ENCODE measurements at regions not wholly inside any gene's neighbourhood (a gene's known extent, or its start where the extent isn't known, plus 50 kb on each side); places are given as distances from the start of the nearest gene placed in this dataset.

GRCh38 chr7:106418094-106418493 lies 133.3 kb upstream of the NAMPT start:
- Mint-ChIP-seq H3K4me3 (no peak overlapping the region), H3K27ac (no peak overlapping the region), H3K27me3 (ENCODE audit: low read depth) (no peaks in the 10 kb centered on the region), H3K36me3 (ENCODE audit: low read depth) (no peaks in the 10 kb centered on the region), H3K4me1 (ENCODE audit: low read depth) (no peaks in the 10 kb centered on the region), H3K9me3 (ENCODE audit: insufficient read depth) (peaks cover 12% of the 10 kb centered on the region)
- DNase-seq (no peak), ATAC-seq (no peak)
- CTCF ChIA-PET: no interaction called here
- POLR2A ChIA-PET: interaction anchor here (0.5 kb wide), 1 partner anchor 29 kb away, joined by 3 read pairs; no protein-coding TSS in a partner anchor

- no peak for DNase-seq
- POLR2A ChIA-PET: interaction anchor here (0.5 kb wide), 1 partner anchor 29 kb away, joined by 3 read pairs; no protein-coding TSS in a partner anchor
- H3K4me1 Mint-ChIP-seq (ENCODE audit: low read depth): no peaks in the 10 kb centered on the region
- H3K27ac Mint-ChIP-seq: no peak overlapping the region
- H3K9me3 Mint-ChIP-seq (ENCODE audit: insufficient read depth): peaks cover 12% of the 10 kb centered on the region
- no peaks in the 10 kb centered on the region for H3K27me3 Mint-ChIP-seq (ENCODE audit: low read depth)
- H3K36me3 Mint-ChIP-seq (ENCODE audit: low read depth): no peaks in the 10 kb centered on the region
- H3K4me3 Mint-ChIP-seq: no peak overlapping the region
- no peak for ATAC-seq
- CTCF ChIA-PET: interaction anchor here (1.4 kb wide), 1 partner anchor 23 kb away, joined by 3 read pairs; no protein-coding TSS in a partner anchor
Observed at GRCh38 chr7:106417273-106417902, 132.6 kb upstream of the NAMPT start.

- CTCF ChIA-PET: interaction anchor here (1.4 kb wide), 1 partner anchor 24 kb away, joined by 3 read pairs; no protein-coding TSS in a partner anchor
- Mint-ChIP-seq H3K9me3 (ENCODE audit: insufficient read depth) (peaks cover 12% of the 10 kb centered on the region), H3K4me1 (ENCODE audit: low read depth) (no peaks in the 10 kb centered on the region), H3K36me3 (ENCODE audit: low read depth) (no peaks in the 10 kb centered on the region), H3K4me3 (no peak overlapping the region), H3K27me3 (ENCODE audit: low read depth) (peaks cover 5% of the 10 kb centered on the region), H3K27ac (no peak overlapping the region)
- POLR2A ChIA-PET: no interaction called here
- DNase-seq (no peak), ATAC-seq (no peak)
Observed at GRCh38 chr7:106416430-106416829, 131.6 kb upstream of the NAMPT start.

GRCh38 chr7:106415433-106415832 lies 130.7 kb upstream of the NAMPT start:
- Mint-ChIP-seq H3K27ac (no peak overlapping the region), H3K9me3 (ENCODE audit: insufficient read depth) (peaks cover 12% of the 10 kb centered on the region), H3K4me1 (ENCODE audit: low read depth) (no peaks in the 10 kb centered on the region), H3K4me3 (no peak overlapping the region), H3K36me3 (ENCODE audit: low read depth) (no peaks in the 10 kb centered on the region), H3K27me3 (ENCODE audit: low read depth) (peaks cover 8% of the 10 kb centered on the region)
- ChIA-PET CTCF (no interaction called here), POLR2A (no interaction called here)
- ATAC-seq (no peak), DNase-seq (no peak)

GRCh38 chr7:106413446-106413845 lies 128.7 kb upstream of the NAMPT start:
- ChIA-PET CTCF (interaction anchor here (1.0 kb wide), 2 partner anchors 24 to 246 kb away, joined by 3 to 4 read pairs; no protein-coding TSS in a partner anchor), POLR2A (no interaction called here)
- H3K27ac Mint-ChIP-seq: no peak overlapping the region
- DNase-seq (no peak), ATAC-seq (no peak)
- H3K36me3 Mint-ChIP-seq (ENCODE audit: low read depth): no peaks in the 10 kb centered on the region
- H3K9me3 Mint-ChIP-seq (ENCODE audit: insufficient read depth): peaks cover 12% of the 10 kb centered on the region
- no peaks in the 10 kb centered on the region for H3K4me1 Mint-ChIP-seq (ENCODE audit: low read depth)
- H3K4me3 Mint-ChIP-seq: no peak overlapping the region
- H3K27me3 Mint-ChIP-seq (ENCODE audit: low read depth): peaks cover 8% of the 10 kb centered on the region

- Mint-ChIP-seq H3K27ac (no peak overlapping the region), H3K4me1 (ENCODE audit: low read depth) (peaks cover 8% of the 10 kb centered on the region), H3K36me3 (ENCODE audit: low read depth) (no peaks in the 10 kb centered on the region), H3K4me3 (no peak overlapping the region), H3K27me3 (ENCODE audit: low read depth) (peaks cover 2% of the 10 kb centered on the region), H3K9me3 (ENCODE audit: insufficient read depth) (peaks cover 7% of the 10 kb centered on the region)
- CTCF ChIA-PET: no interaction called here
- POLR2A ChIA-PET: no interaction called here
- ATAC-seq (no peak), DNase-seq (no peak)
Observed at GRCh38 chr7:106405697-106406141, 120.9 kb upstream of the NAMPT start.

- no peak for DNase-seq
- H3K27ac Mint-ChIP-seq: no peak overlapping the region
- H3K36me3 Mint-ChIP-seq (ENCODE audit: low read depth): no peaks in the 10 kb centered on the region
- H3K4me1 Mint-ChIP-seq (ENCODE audit: low read depth): peaks cover 8% of the 10 kb centered on the region
- no peak for ATAC-seq
- H3K27me3 Mint-ChIP-seq (ENCODE audit: low read depth): peaks cover 14% of the 10 kb centered on the region
- H3K9me3 Mint-ChIP-seq (ENCODE audit: insufficient read depth): peaks cover 7% of the 10 kb centered on the region
- CTCF ChIA-PET: interaction anchor here (1.2 to 1.3 kb wide), 2 partner anchors 9 to 60 kb away, joined by 3 to 4 read pairs; no protein-coding TSS in a partner anchor
- H3K4me3 Mint-ChIP-seq: no peak overlapping the region
- POLR2A ChIA-PET: interaction anchor here (0.8 kb wide), 1 partner anchor 118 kb away, joined by 3 read pairs; the partner anchor contains the start of gene NAMPT
Observed at GRCh38 chr7:106402898-106403297, 118.1 kb upstream of the NAMPT start.

GRCh38 chr7:106400923-106401322 lies 116.1 kb upstream of the NAMPT start:
- no peak for ATAC-seq
- H3K36me3 Mint-ChIP-seq (ENCODE audit: low read depth): no peaks in the 10 kb centered on the region
- DNase-seq: no peak
- H3K27me3 Mint-ChIP-seq (ENCODE audit: low read depth): peaks cover 18% of the 10 kb centered on the region
- POLR2A ChIA-PET: interaction anchor here (0.7 kb wide), 1 partner anchor 75 kb away, joined by 4 read pairs; no protein-coding TSS in a partner anchor
- H3K4me1 Mint-ChIP-seq (ENCODE audit: low read depth): peaks cover 7% of the 10 kb centered on the region
- H3K27ac Mint-ChIP-seq: no peak overlapping the region
- peaks cover 7% of the 10 kb centered on the region for H3K9me3 Mint-ChIP-seq (ENCODE audit: insufficient read depth)
- H3K4me3 Mint-ChIP-seq: no peak overlapping the region
- CTCF ChIA-PET: no interaction called here

- no peak for ATAC-seq
- ChIA-PET CTCF (no interaction called here), POLR2A (no interaction called here)
- H3K27me3 Mint-ChIP-seq (ENCODE audit: low read depth): peaks cover 22% of the 10 kb centered on the region
- H3K9me3 Mint-ChIP-seq (ENCODE audit: insufficient read depth): peaks cover 6% of the 10 kb centered on the region
- no peak overlapping the region for H3K4me3 Mint-ChIP-seq
- no peaks in the 10 kb centered on the region for H3K4me1 Mint-ChIP-seq (ENCODE audit: low read depth)
- H3K36me3 Mint-ChIP-seq (ENCODE audit: low read depth): no peaks in the 10 kb centered on the region
- no peak for DNase-seq
- H3K27ac Mint-ChIP-seq: no peak overlapping the region
Observed at GRCh38 chr7:106398786-106399185, 114.0 kb upstream of the NAMPT start.

- Mint-ChIP-seq H3K36me3 (ENCODE audit: low read depth) (no peaks in the 10 kb centered on the region), H3K27ac (no peak overlapping the region), H3K4me3 (no peak overlapping the region), H3K4me1 (ENCODE audit: low read depth) (no peaks in the 10 kb centered on the region), H3K9me3 (ENCODE audit: insufficient read depth) (no peaks in the 10 kb centered on the region), H3K27me3 (ENCODE audit: low read depth) (peaks cover 22% of the 10 kb centered on the region)
- DNase-seq (no peak), ATAC-seq (no peak)
- POLR2A ChIA-PET: no interaction called here
- CTCF ChIA-PET: no interaction called here
Observed at GRCh38 chr7:106397994-106398393, 113.2 kb upstream of the NAMPT start.

- POLR2A ChIA-PET: no interaction called here
- Mint-ChIP-seq H3K36me3 (ENCODE audit: low read depth) (no peaks in the 10 kb centered on the region), H3K4me3 (no peak overlapping the region), H3K27me3 (ENCODE audit: low read depth) (peaks cover 18% of the 10 kb centered on the region), H3K27ac (no peak overlapping the region), H3K4me1 (ENCODE audit: low read depth) (no peaks in the 10 kb centered on the region), H3K9me3 (ENCODE audit: insufficient read depth) (no peaks in the 10 kb centered on the region)
- DNase-seq (no peak), ATAC-seq (no peak)
- CTCF ChIA-PET: no interaction called here
Observed at GRCh38 chr7:106394526-106394925, 109.7 kb upstream of the NAMPT start.

- POLR2A ChIA-PET: no interaction called here
- CTCF ChIA-PET: no interaction called here
- peaks cover 14% of the 10 kb centered on the region for H3K27me3 Mint-ChIP-seq (ENCODE audit: low read depth)
Observed at GRCh38 chr7:106393564-106394251, 108.9 kb upstream of the NAMPT start.

More at GRCh38 chr7:106393564-106394251, 108.9 kb upstream of the NAMPT start:
- H3K4me1 Mint-ChIP-seq (ENCODE audit: low read depth): no peaks in the 10 kb centered on the region
- H3K9me3 Mint-ChIP-seq (ENCODE audit: insufficient read depth): no peaks in the 10 kb centered on the region
- H3K4me3 Mint-ChIP-seq: no peak overlapping the region
- H3K27ac Mint-ChIP-seq: no peak overlapping the region
- ATAC-seq (no peak), DNase-seq (no peak)
- no peaks in the 10 kb centered on the region for H3K36me3 Mint-ChIP-seq (ENCODE audit: low read depth)
